H1 (cell line): ENCODE measurements at regions not wholly inside any gene's neighbourhood (a gene's known extent, or its start where the extent isn't known, plus 50 kb on each side); places are given as distances from the start of the nearest gene placed in this dataset.

Experiments used
- TF ChIP-seq, protein P1 (sequence below): IDR thresholded peaks from 2 replicates; pipeline ENCODE4 v1.6.1; 2012; ENCODE audit warnings: inconsistent platforms

GRCh38 chr22:34798605-34799004 is 267.4 kb upstream of the ISX start (continued):
- TF ChIP-seq, protein P1, sequence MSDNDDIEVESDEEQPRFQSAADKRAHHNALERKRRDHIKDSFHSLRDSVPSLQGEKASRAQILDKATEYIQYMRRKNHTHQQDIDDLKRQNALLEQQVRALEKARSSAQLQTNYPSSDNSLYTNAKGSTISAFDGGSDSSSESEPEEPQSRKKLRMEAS: no peak
- TF ChIP-seq, all 59 proteins: peak for 0
